ENCODE measurements at regions not wholly inside any gene's neighbourhood (a gene's known extent, or its start where the extent isn't known, plus 50 kb on each side); places are given as distances from the start of the nearest gene placed in this dataset.

DNA sequence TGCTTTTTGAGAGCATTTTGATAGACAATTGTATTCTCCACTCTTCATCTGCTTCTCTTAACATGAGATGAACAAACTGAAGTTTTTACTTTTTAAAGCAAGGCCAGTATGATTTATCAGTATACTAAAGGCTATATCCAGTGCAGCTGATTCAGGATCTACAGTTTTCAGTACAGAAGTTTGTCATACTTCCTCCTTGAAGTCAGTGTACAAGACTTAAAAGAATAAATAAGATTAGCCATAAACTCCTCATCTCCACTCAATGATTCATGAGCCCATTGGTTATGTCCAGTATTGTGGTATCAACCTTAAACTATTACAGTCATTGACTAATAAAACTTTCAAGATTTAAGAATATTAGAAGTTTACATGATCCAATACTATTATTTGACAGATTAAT lies 374.8 kb upstream of the EPHA7 start:
- TF ChIP-seq POLR2AphosphoS5 (IDR thresholded peaks at IDR 0.05; ENCODE audit: insufficient read depth in 1 of 2, low read depth in 1 of 2), result no peak
- TF ChIP-seq CTCF (IDR thresholded peaks at IDR 0.05), result no peak
